Mucosa of gallbladder (tissue), 1 donor: ENCODE measurements at regions not wholly inside any gene's neighbourhood (a gene's known extent, or its start where the extent isn't known, plus 50 kb on each side); places are given as distances from the start of the nearest gene placed in this dataset.

Experiments used
- DNase-seq: peaks from one replicate; pipeline ENCODE4 v3.0.0-alpha.2; 2020; ENCODE audit warnings: low spot score
- donor health status: DM: no; HTN: no; CAD: no.

DNA sequence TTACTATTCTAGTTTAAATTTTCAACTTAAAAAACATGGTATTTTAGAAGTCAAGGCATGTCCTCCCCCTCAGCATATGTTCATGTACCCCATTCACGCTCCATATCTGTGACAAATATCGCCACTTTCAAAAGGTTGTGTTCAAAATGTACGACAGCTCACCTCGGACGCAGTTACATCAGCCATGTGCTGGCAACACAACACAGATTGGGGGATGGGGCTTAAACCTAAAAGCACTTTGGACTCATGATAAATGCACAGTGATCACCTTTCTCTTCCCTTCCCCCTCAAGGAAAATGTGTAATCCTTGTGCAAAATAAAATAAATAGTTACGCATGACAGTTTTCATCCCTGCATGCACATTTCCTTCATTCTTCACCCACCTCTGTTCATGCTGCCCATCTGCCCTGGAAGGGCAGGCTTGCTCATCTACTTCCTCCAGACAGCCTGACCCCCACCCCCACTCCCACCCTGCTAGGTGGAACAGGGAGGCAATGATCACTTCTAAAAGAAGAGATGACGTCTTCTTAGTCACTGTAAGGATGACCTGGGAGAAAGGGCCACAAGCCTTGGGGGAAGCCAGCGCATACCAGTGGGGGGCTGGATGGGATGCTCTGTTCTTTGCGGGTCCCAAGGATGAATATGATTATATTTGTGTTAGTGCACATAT, 271.4 kb upstream of the SEMA6D start:
- no peak for DNase-seq

DNA sequence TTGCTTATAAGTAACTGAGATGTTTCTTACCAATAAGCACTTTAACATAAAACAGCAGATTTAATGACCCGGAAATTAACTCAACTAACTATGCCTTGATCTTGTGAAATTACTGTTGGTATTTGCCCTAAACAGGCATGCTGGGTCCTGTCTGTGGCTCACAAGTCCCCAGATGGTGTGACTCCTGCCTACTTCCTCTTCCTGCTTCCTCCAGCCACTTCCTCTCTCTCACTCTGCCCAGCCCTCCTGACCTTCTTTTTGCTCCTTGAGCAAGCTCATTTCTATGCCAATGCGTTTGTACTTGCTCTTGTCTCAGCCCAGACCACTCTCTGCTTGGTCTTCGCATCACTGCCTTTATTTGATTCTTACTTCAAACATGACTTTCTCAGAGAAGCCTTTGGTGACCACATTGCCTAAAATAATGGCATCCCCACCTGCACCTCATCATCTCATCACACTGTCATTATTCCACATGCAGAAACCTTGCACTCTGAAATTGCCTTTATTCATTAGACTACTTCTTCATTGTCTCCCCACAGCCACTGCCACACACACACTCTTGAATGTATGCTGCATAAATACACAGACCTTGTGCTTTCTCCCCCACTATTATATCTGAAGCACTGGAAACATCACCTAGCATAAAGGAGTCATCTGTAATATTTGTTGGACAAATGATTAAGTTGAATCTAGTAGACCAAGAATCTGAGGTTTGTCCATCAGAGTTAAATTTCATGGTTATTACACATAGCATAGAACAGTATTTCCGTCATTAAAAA, 256.3 kb upstream of the SEMA6D start:
- DNase-seq: no peak

GRCh38 chr15:47461652-47462141, 255.6 kb upstream of the SEMA6D start:
- no peak for DNase-seq

DNA sequence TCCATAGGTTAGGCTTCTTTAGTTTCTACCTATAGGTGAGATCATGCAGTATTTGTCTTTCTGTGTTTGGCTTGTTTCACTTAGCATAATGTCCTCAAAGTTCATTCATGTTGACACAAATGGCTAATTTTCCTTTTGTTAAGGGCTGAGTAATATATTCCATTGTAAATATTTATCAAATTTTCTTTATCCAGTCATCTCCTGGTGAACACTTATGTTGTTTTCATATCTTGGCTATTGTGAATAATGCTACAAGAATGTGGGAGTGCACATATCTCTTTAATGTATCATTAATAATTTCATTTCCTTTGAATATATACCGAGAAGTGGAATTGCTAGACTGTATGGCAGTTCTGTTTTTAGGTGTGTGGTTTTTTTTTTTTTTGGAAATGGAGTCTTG, 250.9 kb upstream of the SEMA6D start:
- DNase-seq: no peak

DNA sequence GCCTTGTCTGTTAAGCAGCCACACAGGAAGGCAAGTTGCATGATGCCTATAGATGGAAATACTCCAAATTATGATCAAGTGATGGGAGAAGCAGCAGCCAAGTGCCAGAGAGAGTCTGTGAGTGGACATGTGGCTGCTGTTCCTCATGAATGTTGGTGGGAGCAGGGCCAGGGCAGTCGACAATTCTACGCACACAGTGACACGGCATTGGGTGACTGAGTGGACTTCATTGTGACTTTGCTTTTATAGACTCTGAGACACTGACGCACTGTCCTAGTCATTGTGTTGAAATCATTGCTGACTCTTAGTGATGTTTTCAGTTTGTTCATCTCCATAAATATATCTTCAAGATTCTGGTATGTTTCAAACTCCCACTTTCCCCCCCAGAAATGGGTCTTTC, 246.3 kb upstream of the SEMA6D start:
- no peak for DNase-seq

DNA sequence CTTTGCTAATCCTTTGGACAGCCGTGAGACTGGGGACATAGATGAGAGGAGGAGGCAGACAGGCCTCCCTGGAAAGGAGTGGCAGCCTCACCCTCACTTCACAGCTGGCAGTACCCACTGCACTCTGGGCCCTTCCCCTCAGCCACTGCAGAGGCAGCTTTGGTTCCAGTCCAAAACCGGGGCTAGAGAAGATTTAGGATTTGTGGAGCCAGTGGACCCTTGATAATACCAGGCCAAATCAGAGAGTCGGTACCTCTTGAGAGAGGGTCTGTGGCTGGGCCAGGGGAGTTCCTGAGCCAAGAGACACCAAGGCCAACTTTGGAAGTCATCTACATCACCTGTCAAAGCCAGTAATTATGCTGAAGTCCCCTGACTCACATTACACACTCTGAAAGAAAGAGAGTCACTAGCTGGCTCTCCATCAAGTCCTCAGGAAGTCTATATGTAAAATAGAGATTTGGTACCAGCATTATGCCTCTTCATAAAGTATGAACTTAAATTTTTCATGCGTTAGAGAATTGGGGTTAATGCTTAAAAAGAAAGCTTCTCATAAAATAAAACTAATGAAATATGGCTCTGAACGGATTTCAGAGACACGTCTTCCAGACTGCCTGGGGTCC, 244.1 kb upstream of the SEMA6D start:
- DNase-seq: no peak

- DNase-seq: peak; percentile 26
Measured at GRCh38 chr15:47473832-47474231, 243.5 kb upstream of the SEMA6D start.

DNA sequence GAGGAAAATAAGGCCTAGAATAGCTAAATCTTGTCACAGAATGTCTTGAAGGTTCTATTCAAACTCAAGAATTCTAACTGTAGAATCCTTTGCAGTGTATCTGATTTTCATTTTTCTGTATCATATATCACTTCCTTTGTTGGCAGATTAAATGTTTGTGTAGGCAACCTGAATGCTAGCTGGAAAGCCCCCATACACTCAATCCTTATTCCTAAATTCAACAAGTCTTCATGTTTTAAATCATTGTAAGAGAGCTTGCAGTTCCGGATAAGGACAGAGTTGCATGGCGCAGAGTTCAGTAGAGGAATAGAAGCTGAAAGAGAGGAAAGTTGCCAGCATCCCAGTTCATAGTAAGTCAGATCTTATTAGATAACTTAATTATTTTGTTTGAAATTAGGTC, 242.0 kb upstream of the SEMA6D start:
- DNase-seq: no peak

DNA sequence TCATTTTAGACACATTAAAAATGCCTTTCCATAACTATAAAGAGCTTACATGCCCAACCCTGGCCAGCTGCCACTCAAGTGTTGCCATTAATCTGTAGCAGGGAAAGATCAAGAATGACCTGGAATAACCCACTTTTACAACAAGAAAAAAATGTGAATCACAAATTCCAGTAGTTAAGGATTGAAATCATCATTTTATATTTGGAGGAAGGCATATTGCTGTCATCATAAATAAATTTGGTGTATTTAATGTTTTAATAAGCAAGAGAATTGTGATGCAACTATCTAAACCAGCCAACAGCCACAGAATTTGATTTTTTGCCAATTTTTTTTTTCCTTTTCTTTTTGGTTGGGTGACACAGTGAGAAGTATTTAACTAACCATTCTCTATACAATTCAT, 240.0 kb upstream of the SEMA6D start:
- DNase-seq: no peak

- no peak for DNase-seq
Measured at GRCh38 chr15:47484059-47484458, 233.2 kb upstream of the SEMA6D start.

- no peak for DNase-seq
Measured at GRCh38 chr15:47484997-47485396, 232.3 kb upstream of the SEMA6D start.

DNA sequence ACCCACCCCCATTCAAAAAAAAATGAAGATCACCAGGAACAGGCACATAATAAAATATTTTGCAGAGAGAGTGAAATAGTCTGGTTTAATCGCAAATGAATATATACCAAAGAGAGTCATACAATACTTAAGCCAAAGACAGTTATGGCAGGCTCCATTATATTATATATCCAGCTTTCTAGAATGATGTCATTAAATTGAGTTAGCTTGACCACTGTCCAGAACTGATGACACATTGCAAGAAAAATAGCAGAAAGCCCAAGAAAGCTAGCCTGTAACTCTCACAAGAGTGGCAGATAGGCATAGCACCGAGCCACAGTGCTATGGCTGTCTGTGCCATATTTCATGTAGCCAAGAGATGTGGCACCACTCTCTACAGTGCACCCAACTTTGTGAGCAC, 231.9 kb upstream of the SEMA6D start:
- no peak for DNase-seq

DNA sequence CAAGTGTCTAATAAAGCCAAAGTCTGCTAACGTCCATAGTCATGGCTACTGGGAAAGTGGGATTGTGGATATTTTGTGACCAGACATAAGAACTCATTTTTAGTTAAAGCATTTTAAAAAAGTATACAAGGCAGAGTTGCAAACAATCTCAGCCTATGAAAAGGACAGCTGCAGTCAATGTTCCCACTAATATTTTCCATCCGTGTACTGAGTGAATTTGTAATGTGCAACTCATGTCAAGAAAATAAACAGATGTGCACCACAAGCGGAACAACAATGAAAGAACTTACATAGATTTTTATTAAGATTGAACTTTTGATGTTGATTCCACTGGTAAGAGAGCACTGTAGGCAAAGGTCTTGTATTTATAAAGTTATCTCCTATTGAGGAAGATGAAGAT, 231.3 kb upstream of the SEMA6D start:
- no peak for DNase-seq

DNA sequence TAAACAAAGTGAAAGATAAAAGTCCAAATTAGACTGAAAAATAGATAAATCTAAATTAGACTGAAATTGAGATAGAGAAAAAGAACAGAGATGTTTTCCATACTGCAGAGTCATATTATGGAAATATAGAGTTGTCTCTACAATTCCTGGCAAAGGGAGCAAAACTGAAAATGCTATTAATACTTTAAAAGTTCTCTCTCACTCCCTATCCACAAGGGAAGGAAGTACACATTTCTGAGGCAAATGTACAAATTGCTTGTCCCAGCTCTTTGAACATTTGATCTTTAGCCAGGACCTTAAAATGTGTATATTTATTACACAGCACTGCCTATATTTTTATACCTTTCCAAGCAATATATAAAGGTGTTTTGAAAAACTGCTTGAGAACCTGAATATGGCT, 225.1 kb upstream of the SEMA6D start:
- DNase-seq: no peak

DNA sequence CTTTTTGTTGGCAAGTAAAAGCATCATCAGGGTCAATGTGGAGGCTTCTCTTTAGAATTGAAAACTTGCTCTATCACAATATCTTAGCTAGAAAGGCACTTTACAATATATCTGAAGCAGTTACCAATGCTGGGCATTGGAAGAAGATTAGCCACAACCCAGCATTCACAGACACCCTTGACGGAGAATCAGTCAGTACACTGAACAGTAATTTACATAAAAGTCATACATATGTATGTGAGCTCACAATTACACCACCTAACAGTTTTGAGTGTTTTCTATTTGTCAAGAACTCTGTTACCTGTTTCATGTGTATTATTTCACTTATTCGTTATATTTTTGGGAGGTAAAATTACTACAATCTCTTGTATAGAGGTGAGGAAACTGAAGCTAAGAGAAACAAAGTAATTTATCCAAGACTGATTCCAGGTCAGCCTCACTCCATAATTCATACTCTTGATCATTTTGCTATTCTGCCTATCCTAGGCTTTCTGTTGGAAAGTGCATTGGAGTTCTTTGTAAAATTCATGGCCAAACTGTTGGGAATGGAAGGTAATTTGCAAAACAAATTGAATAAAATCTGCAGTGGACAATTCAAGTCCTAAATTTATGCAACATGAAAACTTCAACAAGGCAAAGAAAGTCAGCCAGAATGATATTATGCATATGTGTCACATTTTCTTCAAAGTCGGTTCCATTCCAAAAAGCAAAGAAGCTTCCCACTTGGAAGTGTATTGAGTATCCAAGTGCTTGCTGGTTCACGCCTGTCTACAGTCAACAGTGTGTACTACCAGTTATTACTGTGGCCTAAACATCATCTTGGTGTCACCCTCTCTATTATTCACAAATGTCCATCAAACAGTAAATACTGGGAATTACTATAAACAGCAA, 223.7 kb upstream of the SEMA6D start:
- no peak for DNase-seq

GRCh38 chr15:47496343-47497185, 220.7 kb upstream of the SEMA6D start:
- DNase-seq: no peak

- no peak for DNase-seq
Measured at GRCh38 chr15:47500842-47501241, 216.5 kb upstream of the SEMA6D start.

- no peak for DNase-seq
Measured at GRCh38 chr15:47502041-47502440, 215.3 kb upstream of the SEMA6D start.

DNA sequence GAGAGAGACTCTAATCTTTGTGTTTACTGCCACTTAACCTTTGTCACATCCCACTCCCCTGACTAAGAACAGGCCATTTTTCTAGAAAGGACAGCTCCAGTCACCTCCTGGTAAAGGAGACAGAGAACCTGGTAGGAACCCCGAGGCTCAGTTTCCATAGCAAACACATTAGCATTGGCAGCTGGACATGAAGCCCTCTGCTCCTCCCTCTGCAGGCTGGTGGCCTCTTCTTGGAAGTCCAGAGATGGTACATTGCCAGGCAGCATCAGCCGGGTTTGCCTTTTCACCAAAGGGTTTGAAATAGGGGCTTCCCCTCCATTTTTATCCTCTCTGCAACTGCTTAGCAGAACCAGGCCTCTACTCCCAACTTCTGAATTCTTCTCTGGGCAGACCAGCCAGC, 213.4 kb upstream of the SEMA6D start:
- DNase-seq: no peak

DNA sequence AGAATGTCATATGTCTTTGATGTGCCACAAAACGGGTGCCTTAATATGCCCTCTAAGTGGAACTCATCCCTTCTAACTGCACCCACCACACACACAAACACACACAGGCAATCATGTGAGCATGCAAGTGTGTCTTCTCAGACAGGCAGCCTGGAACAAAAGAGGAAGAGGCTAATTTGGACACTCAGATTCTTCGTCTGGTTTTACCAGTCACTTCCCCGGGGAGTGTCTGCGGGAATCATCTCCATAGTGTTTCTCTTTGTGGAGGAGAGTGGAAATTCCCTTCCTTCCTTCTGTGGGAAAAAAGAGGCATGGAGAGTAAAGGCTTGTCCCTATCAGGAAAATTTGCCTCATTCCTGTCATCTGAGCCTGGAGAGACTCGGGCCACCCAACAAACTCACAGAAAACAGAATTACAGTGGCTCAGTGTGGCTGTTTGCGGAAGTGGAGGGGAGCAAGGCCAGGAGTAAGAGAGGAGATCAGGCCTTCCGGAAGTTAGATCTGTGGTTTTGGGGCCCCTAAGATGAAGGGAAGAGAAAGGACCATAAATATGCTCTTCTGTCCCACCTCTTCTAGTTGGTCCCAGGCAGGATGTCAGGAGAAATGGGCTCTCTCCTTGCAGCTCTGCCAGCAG, 212.6 kb upstream of the SEMA6D start:
- DNase-seq: no peak
